ENCODE measurements at regions not wholly inside any gene's neighbourhood (a gene's known extent, or its start where the extent isn't known, plus 50 kb on each side); places are given as distances from the start of the nearest gene placed in this dataset.

GRCh38 chr17:73783945-73784603, 139.8 kb upstream of the SDK2 start:
- no peak for DNase-seq (ENCODE audit: low read depth in 2 of 2)

DNA sequence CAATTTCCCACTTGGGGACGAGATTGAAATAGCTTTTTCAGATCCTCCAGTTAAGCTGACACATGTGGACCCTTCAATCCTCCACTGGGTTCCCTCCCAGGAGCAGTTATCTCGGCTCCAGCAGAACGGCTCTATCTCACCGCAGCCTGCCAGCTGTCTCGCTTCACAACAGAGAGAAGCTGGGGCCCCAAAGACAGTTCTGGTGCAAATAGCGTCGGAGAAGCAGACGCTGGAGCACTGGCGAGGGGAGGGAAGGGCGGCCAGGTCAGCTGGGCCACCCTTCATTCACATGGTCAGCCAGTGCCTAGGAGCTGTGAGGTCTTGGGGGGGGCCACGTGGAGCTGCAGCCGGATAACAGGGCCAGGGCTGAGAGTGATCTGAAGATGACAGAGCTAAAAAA, 141.3 kb upstream of the SDK2 start:
- DNase-seq (ENCODE audit: low read depth in 2 of 2), result no peak

GRCh38 chr17:73785958-73786743, 141.9 kb upstream of the SDK2 start:
- no peak for DNase-seq (ENCODE audit: low read depth in 2 of 2)

GRCh38 chr17:73787076-73788059, 143.1 kb upstream of the SDK2 start:
- no peak for DNase-seq (ENCODE audit: low read depth in 2 of 2)

GRCh38 chr17:73788111-73788510, 143.9 kb upstream of the SDK2 start:
- DNase-seq (ENCODE audit: low read depth in 2 of 2), result no peak

DNA sequence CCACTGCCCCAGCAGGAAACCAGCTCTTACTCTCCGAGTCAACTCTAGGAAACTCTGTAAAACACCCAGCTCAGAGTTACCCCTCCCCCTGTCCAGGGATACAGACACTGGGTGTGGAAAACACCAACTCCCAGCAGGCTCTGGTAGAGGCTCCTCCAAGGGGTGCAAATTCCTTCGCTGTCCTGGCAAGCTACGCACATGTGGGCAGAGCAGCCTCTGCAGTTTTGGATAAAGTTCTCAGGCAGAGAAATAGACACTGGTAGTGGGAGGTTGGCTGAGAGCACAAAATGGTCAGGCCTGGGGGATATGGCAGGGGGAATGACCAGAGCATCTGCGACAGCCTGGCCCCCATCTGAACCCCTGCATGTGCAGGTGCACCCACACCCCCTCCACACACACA, 146.9 kb upstream of the SDK2 start:
- no peak for DNase-seq (ENCODE audit: low read depth in 2 of 2)

GRCh38 chr17:73791631-73792030, 147.4 kb upstream of the SDK2 start:
- no peak for DNase-seq (ENCODE audit: low read depth in 2 of 2)

DNA sequence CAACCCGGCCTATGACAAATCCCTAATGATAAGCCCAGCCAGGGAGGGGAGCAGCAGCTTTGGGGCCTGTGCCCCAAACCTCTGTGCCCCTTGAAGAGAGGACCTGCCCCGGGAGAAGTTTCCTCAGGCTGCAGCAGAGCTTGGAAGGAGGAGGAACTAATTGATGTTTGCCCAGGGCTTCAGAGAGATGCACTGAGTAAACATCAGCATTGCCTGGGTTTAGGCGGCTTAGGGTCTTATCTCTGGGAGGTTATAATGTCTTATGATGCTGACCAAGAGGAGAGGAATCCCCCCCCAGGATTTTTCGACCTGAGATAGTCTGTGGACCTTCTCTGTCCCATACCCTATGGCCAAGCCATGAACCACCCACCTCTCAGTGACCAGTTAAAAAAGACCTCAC, 148.7 kb upstream of the SDK2 start:
- no peak for DNase-seq (ENCODE audit: low read depth in 2 of 2)

GRCh38 chr17:73794336-73794735, 150.1 kb upstream of the SDK2 start:
- no peak for DNase-seq (ENCODE audit: low read depth in 2 of 2)

DNA sequence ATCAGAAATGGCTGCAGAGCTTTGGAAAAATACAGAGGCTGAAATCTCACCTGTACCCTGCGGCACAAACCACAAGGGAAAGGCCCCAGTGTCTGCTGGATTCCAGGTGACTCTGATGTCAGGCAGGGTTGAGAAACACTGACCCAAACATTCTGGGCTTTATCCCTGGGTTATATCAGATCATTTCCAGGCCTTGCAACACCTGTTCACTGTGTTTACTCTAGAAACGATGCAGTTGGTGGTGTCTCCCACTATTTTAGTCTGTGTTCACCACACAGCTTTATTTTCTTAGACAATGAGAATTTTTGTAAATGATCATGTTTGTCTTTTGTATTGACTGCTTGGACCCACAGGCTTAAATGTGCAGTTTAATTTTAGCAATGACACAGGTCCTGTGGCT, 151.5 kb upstream of the SDK2 start:
- no peak for DNase-seq (ENCODE audit: low read depth in 2 of 2)

DNA sequence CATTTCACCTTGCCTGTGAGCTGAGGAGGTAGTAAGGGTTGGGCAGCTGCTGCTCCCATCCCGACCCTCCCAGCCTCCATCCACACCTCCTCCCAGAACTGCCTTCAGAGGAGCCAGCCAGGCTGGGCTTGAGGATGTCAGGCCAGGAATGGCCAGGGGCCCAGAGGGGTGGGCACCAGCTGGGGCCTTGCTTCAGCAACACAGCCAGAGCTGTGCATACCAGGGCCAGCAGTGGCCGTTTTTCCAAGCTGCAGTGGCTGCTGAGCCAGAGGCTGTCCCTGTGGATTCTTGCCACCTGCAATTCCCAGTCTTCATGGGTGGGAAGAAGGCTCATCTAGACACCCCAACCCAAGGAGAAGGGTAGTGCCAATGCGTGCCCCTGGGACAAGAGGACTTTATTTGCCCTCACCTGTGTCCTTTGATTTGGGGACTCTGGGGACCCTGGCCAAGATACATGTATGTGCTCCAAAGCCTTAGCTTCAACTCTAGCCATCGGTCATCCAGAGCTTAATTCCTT, 153.4 kb upstream of the SDK2 start:
- no peak for DNase-seq (ENCODE audit: low read depth in 2 of 2)

- DNase-seq (ENCODE audit: low read depth in 2 of 2), result no peak
Observed at GRCh38 chr17:73798111-73798748, 154.0 kb upstream of the SDK2 start.

DNA sequence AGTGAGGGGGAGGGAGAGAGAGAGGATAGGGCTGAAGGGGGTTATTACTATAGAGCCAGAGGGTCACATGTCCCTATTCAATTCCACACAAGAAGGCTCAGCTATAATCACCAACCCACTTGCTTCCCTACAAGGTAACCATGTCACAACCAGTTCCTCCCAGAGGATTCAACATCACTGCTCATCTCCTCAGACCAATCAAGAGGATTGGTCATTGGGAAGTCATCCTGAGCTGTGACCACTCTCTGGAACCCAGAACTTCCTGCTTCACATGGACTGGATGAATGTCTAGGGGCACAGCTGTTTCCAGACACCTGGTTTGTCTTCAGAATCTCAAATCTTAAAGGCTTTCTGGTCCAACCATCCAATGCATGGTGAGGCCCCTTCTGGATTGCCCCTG, 154.9 kb upstream of the SDK2 start:
- no peak for DNase-seq (ENCODE audit: low read depth in 2 of 2)

DNA sequence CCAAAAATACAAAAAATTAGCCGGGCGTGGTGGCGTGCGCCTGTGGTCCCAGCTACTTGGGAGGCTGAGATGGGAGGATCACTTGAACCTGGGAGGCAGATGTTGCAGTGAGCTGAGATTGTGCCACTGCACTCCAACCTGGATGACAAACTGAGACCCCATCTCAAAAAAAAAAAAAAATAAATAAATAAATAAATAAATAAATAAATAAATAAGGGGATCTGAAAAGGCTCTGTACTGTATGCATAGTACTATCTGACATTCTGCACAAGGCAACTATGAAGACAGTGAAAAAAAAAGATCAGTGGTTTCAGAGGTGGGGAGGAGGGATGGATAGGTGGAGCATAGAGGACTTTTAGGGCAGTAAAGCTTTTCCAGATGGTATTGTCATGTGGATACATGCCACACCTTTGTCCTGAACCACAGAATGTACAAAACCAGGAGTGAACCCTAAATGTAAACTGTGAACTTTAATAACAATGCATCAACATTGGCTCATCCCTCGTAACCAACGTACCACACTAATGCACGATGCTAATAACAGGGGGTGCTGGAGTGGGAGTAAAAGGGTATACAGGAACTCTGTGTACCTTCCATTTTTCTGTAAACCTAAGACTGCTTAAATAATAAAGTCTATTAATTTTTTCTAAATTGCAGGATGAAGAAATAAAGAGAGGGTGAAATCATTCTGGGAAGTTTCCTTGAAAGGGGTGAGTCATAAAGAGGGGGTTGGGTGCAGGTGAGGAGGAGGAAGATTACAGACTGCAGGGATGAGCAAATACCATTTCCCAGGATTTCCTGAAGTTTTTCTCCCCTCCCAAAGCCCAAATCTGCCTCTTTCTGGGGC, 155.8 kb upstream of the SDK2 start:
- DNase-seq (ENCODE audit: low read depth in 2 of 2), result no peak

GRCh38 chr17:73800893-73801292, 156.6 kb upstream of the SDK2 start:
- no peak for DNase-seq (ENCODE audit: low read depth in 2 of 2)

- DNase-seq (ENCODE audit: low read depth in 2 of 2), result no peak
Observed at GRCh38 chr17:73801455-73802100, 157.3 kb upstream of the SDK2 start.

- DNase-seq (ENCODE audit: low read depth in 2 of 2), result no peak
Observed at GRCh38 chr17:73802314-73802713, 158.1 kb upstream of the SDK2 start.

DNA sequence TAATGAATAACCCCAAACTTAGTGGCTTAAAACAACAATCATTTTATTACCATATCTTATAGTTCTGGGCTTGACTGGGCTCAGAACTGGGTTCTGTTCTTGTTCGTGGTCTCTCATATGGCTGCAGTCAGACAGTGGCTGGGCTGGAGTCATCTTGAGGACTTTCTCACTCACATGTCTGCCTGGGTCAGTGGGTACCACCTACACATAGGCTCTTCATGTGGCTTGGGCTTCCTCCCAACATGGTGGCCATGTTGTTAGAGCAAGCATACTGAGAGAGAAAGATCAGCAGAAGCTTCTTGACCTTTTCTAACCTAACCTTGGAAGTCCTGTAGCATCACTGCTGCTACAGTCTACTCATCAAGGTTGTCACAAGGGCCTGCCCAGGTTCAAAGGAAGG, 158.6 kb upstream of the SDK2 start:
- no peak for DNase-seq (ENCODE audit: low read depth in 2 of 2)

DNA sequence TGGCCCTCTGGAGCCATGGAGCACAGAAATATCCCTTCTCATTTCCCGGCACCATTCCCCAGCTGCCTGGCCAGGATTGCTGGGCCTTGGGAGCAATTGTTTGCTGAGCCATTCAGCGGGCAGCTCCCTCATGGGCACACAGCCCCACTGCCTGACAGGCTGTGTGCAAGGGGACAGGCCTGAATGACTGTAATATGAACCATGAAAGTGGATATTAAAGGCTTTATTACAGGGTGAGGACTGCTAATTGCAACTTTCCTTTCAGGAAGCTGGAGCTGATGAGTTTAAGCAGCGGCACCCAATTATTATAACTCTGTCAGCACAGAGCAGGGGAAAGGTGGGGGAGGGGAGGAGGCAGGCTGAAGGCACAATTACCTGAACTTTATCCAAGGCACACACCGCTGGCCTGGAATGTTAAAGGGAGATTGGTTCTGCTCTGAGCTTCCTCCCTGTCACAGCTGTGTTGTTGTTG, 159.8 kb upstream of the SDK2 start:
- DNase-seq (ENCODE audit: low read depth in 2 of 2), result no peak

- no peak for DNase-seq (ENCODE audit: low read depth in 2 of 2)
Observed at GRCh38 chr17:73806768-73807167, 162.5 kb upstream of the SDK2 start.

All from stimulated activated CD4-positive, alpha-beta T cell treated with anti-CD3 and anti-CD28 coated beads, Interleukin-1b, Interleukin-23, amount 100 ng/mL, for 4 hours (primary cell).